ENCODE measurements at regions not wholly inside any gene's neighbourhood (a gene's known extent, or its start where the extent isn't known, plus 50 kb on each side); places are given as distances from the start of the nearest gene placed in this dataset.
A peak's percentile ranks its signal among the peaks of the same experiment; 100 is the strongest.

DNA sequence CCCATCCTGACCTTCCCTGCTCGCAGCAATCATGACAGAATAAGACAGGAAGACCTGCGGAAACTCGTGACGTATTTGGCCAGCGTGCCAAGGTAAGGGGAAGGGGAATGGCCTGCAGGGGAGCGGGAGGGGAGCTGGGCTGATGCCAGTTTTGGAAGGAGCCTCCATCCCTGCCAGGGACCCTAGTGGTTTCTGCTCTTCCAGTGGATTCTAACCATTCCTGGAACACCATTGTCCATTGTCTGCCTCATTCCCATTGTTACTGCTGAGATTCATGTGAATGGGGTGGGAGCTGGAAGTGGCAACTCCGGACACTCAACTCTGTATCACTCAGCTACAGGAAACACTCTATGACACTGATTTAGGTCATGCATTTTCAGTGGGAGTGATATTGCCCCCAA, 242.9 kb upstream of the ROPN1 start:
- Histone ChIP-seq H3K36me3 (no peaks in the 10 kb centered on the region), H3K9me3 (no peaks in the 10 kb centered on the region), H3K4me3 (no peak overlapping the region), H3K27me3 (peaks cover 17% of the 10 kb centered on the region)
- no peak for DNase-seq

DNA sequence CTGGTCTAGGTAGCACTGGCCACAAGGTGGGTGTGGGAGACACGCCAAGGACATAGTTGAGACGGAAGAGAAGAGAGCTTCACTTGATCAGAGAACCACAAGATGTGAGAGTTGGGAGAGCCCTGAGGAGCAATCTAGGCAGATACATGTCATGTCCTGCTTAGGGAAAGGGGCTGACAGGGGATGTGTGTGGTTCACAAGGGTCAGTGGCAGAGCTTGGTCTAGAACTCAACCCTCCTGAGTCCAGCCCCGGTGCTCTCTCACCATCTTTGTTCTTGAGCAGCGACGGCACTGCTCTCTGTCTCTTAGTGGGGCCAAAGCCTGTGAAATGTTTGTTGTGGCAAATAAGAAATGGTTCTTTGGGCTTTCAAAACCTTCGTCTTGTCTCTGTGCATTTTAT, 243.5 kb upstream of the ROPN1 start:
- H3K27me3 ChIP-seq, result peaks cover 15% of the 10 kb centered on the region
- no peaks in the 10 kb centered on the region for H3K36me3 ChIP-seq
- no peak overlapping the region for H3K4me3 ChIP-seq
- no peaks in the 10 kb centered on the region for H3K9me3 ChIP-seq
- no peak for DNase-seq

DNA sequence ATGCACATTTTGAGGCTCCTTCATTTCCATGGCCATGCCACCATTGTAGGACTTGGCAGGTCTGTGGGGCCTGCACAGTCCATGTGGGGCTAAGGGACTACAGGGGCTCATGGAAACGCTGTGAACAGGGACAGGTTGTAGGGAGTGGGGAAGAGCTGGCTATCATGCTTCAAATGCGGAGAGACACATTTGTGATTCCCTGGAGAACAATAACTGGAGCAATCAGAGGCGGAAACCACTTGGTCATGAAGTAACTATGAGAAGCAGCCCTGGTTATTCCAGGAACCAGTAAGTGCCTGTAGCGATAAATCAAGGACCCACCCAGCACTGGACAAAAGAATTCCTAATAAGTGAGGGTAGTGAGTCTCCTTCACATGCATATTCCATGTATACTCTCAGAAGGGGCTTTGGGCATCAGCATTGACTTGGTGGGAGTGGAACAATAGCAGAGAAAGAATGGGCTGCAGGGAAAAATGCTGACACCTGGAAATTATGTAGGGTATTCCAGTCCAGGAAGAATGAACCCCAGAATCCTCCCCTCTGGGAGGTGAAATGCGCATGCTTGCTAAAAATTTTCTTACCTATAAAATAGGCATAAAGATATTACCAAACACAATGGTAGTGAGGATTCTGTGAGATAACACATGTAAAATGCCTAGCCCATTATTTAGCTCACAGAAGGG, 251.4 kb upstream of the ROPN1 start:
- DNase-seq, result no peak
- no peaks in the 10 kb centered on the region for H3K36me3 ChIP-seq
- H3K4me3 ChIP-seq, result no peak overlapping the region
- H3K27me3 ChIP-seq, result peaks cover 2% of the 10 kb centered on the region
- H3K9me3 ChIP-seq, result no peaks in the 10 kb centered on the region

DNA sequence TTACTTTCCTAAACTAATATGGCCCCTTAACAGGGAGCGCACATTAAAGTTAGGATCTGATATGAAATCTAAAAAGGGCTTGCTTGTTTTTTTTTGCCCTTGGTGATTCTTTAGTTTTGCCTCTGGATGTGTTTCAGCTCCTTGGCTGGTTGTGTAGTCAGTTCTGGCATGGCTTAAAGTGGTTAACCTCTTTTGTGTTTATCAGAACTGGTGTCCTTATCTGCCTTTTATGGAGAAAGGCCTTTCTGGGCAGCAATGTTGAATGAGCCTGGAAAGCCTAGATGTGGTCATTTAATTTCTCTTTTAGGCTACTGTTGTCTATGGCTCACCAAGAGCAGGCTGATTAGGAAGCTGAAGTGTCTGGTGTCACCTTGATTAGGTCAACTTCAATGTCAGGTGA, 254.5 kb upstream of the ROPN1 start:
- DNase-seq, result no peak
- no peak overlapping the region for H3K4me3 ChIP-seq
- H3K9me3 ChIP-seq, result no peaks in the 10 kb centered on the region
- no peaks in the 10 kb centered on the region; the same call in none of the 2 replicates for H3K27me3 ChIP-seq
- no peaks in the 10 kb centered on the region for H3K36me3 ChIP-seq

DNA sequence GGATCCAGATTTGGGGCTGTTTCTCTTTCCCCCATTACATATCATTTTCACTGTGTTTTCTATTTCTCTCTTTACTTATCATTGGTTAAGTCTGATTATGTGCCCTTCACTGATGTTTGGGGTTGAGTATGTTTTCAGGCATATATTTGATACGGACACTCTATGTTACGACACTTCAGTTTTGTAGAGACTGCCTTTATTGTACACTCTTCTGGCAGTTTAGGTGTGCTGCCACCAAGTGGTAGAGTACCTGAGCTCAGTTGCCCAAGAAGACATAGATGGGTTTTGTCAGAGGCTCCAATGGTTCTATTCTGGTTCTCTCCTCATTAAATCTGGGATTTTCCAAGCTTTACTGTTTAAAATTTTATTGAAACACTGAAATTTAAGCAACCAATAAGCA, 255.0 kb upstream of the ROPN1 start:
- Histone ChIP-seq H3K36me3 (no peaks in the 10 kb centered on the region), H3K4me3 (no peak overlapping the region), H3K27me3 (no peaks in the 10 kb centered on the region; the same call in none of the 2 replicates), H3K9me3 (no peaks in the 10 kb centered on the region)
- DNase-seq, result no peak

DNA sequence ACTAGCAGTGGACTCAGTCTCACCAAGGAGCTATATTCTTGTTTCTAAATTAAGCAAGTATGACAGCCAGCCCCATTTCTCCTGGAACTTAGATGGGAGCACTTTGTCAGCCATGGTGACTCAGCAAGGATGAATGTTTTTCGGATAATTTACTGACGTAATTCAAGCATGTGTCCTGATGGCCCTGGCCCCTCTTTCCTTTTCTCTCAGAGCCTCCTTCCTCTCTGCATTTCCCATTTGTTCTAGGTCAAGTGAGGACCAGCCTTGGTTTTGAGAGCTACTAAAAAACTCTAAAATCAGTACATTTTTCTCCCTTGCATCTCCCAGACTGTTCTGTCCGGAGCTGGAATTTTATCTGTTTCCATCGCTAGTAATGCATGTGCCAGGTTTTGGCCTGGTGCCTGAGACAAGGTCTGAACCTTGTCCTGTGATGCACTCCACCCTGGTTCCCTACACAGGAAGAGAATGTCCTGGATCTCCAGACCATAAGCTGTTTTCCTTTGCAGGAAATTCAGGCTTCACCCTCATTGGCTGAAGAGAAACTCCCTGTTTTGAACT, 256.6 kb upstream of the ROPN1 start:
- Histone ChIP-seq H3K4me3 (no peak overlapping the region), H3K9me3 (no peaks in the 10 kb centered on the region), H3K27me3 (no peaks in the 10 kb centered on the region; the same call in 1 of the 2 replicates), H3K36me3 (no peaks in the 10 kb centered on the region)
- DNase-seq, result peak; percentile 42

DNA sequence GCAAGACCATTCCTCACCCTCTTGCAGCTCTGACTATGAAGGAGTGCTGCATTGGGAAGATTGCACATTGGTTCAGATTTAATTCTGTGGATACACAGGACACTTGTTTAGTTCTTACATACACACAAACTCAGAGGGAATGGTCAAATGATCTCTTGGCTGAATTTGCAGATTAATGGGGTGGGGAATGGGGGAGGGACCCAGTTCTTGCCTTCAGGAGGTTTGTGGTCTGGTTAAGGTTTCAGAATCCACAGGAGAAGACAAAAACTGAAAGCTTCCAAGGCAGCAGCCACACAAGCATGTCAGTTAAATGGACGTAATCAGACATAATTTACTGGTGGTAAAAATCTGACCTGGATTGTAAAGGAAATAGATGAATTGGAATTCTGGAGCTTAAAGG, 257.1 kb upstream of the ROPN1 start:
- no peak for DNase-seq

DNA sequence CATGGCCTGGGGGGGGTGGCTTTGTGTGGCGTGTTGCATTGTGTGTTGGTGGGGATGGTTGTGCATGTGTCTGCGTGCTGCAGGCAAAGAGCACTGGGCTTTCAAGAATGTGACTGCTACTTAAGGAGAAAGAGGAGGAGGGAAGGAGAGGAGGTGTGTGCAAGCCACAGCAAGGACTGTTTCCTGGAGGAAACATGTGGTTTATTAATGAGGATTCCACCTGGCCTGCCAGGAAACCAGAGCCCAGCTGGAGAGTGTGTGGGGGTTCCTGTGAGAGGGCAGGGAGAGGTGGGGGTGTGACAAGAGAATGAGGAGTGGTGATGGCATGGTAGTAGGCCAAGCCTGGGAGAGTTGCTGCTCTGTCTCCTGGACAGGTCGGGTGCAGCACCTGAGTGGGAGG, 258.1 kb upstream of the ROPN1 start:
- Histone ChIP-seq H3K9me3 (no peaks in the 10 kb centered on the region), H3K4me3 (no peak overlapping the region), H3K36me3 (no peaks in the 10 kb centered on the region), H3K27me3 (no peaks in the 10 kb centered on the region; the same call in 1 of the 2 replicates)
- DNase-seq, result no peak

More for the DNA sequence above, 257.1 kb upstream of the ROPN1 start:
- no peak overlapping the region for H3K4me3 ChIP-seq
- no peaks in the 10 kb centered on the region for H3K36me3 ChIP-seq
- no peaks in the 10 kb centered on the region; the same call in 1 of the 2 replicates for H3K27me3 ChIP-seq
- H3K9me3 ChIP-seq, result no peaks in the 10 kb centered on the region

DNA sequence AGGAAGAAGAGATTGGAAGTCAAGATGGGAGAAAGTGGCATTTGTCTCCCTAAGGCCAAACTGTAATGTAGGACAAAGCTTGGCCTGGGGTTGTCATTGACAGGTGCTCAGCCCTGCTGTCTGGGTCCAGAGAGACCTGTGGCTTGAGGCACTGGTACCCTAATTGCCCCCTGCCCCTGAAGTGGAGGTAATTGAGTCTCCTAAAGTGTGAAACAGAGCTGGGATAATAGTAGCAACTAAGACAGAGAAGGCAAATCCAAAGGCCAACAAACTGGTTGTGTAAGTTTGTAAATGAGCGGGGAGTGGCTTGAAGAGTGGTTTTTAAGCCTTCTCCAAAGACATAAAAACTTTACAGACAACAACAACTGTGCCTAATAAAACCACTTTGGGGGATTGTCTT, 264.2 kb upstream of the ROPN1 start:
- no peaks in the 10 kb centered on the region for H3K9me3 ChIP-seq
- no peak for DNase-seq
- no peaks in the 10 kb centered on the region for H3K36me3 ChIP-seq
- no peaks in the 10 kb centered on the region for H3K27me3 ChIP-seq
- no peak overlapping the region for H3K4me3 ChIP-seq

DNA sequence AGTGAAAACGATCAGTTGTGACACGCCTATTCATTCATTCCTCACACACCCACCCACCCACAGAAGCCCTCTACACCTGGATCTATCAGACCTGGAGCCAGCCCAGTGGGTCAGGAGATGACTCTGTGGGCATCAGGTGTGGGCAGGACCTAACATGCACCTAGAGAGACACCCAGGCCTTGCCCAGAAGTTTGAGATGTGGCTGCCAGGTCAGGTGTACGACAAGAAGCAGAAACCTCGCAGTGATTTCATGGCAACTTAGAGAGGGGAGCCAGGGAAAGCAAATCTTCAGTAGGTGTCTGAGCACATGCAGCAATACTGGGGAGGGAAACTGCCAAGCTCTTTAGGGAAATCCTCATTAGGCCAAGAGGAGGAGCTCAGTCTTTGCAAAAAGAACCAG, 264.7 kb upstream of the ROPN1 start:
- no peak overlapping the region for H3K4me3 ChIP-seq
- H3K9me3 ChIP-seq, result no peaks in the 10 kb centered on the region
- H3K27me3 ChIP-seq, result no peaks in the 10 kb centered on the region
- DNase-seq, result no peak
- H3K36me3 ChIP-seq, result no peaks in the 10 kb centered on the region

DNA sequence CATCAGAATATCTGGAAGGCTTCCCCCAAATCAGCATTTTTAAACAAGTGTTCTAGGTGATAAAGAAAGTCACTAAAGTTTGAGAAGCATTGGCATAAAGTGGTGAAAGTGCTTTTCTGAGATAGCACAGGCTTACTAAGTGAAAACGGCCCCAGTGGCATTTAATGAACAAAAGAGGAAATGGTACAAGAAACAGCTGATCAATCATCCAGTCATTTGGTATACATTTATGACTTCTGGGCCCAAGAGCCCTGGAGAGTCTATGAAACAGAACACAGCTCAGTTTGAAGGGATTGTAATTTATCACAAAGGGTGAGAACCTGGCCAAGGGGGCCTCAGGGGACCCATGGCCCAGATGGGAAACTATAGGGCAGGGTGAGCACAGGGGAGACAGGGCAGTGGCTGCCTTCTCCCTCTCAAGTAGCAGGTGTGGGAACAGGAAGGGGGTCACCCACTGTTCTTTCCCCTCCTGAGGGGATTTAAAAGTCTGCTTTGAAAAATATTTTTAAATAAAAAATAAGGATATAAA, 265.5 kb upstream of the ROPN1 start:
- Histone ChIP-seq H3K4me3 (no peak overlapping the region), H3K9me3 (no peaks in the 10 kb centered on the region), H3K36me3 (no peaks in the 10 kb centered on the region), H3K27me3 (no peaks in the 10 kb centered on the region)
- no peak for DNase-seq

DNA sequence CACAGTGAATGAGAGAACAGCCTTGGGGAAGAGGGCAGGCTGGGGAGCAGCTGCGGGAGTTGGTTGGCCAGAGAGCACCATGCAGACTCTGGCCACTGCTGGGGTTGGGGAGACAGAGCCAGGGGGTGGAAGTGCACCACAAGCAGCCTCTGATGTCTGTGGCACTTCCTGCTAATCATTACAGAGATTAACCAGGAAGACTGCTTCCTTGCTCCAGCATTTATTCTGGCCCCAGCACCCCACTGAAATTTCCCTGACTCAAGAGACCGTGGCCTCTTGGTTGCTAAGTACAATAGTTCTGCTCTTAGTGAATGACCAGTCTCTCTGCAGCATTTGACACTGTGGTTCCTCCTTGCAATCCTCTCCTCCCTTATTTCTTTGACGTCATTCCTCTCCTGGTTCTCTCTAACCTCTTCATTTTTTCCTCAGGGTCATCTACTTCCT, 266.2 kb upstream of the ROPN1 start:
- Histone ChIP-seq H3K36me3 (no peaks in the 10 kb centered on the region), H3K4me3 (no peak overlapping the region), H3K27me3 (no peaks in the 10 kb centered on the region), H3K9me3 (no peaks in the 10 kb centered on the region)
- DNase-seq, result no peak

DNA sequence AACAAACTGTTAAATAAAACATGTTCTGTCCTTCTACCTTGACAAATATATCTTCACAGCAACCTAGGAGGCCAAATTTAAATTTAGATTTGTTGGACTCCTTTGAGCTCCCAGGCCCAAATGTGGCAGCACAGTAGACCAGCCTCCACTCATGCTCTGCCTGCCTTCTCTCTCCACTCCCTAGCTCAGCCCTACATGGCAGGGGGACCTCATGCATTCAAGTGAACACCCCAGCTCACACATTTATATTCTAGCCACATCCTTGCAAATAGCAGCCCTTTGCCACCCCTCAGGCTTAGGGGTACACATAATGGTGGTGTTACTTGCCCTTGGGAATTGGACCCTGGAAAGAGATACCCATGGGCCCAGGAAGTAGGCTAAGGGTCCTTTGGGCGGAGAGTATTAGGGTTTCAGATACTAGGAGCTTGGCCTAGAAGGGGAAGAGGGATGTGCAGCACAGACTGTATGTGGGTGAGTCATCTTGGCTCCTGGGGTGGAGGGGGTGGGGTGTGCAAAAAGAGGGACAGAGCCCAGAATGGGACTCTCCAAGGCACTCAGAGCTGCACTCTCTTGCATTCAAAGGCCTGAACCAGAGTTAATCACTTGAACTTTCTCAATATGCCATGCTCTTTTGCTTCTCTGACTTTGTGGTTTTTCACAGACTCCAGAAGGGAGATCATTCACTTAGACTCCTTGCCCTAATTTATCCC, 268.4 kb upstream of the ROPN1 start:
- peak; percentile 85 for DNase-seq
- Histone ChIP-seq H3K4me3 (no peak overlapping the region), H3K27me3 (no peaks in the 10 kb centered on the region), H3K9me3 (no peaks in the 10 kb centered on the region), H3K36me3 (no peaks in the 10 kb centered on the region)

DNA sequence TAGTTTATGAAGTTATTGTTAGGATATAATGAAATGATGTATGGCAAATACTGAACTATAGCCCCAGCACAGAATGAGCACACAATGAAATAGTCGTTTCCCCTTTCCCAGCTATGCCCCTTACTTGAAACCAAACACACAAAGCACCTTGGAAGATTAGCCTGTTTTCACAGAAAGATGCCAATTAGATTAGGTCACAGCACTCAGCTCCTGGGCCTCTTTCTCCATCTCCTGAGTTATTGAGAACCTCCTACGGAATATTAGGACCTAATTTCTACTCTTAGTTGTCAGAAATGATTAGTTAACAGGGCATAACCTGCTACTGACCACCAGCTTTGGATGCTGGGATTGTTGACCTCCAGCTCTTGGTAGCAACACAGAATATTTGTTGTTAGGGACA, 269.4 kb upstream of the ROPN1 start:
- Histone ChIP-seq H3K36me3 (no peaks in the 10 kb centered on the region), H3K9me3 (no peaks in the 10 kb centered on the region), H3K4me3 (no peak overlapping the region), H3K27me3 (no peaks in the 10 kb centered on the region)
- no peak for DNase-seq

DNA sequence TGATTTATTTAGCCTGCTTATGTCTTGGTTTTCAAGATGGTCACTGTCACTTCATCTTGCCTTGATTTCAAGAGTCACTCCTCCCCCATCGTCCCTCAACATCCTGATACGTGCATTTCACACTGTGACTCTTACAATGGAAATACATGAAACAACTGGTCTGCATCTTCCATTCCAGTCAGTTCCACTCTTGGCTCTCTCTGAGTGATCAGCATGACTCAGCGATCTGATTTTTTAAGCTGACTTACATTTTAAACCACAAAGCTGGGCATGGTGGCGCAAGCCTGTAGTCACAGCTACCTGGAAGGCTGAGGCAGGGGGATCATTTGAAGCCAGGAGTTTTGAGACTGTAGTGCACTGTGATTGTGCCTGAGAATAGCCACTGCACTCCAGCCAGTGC, 271.2 kb upstream of the ROPN1 start:
- Histone ChIP-seq H3K4me3 (no peak overlapping the region), H3K27me3 (no peaks in the 10 kb centered on the region), H3K9me3 (no peaks in the 10 kb centered on the region), H3K36me3 (no peaks in the 10 kb centered on the region)
- DNase-seq, result peak; percentile 78

DNA sequence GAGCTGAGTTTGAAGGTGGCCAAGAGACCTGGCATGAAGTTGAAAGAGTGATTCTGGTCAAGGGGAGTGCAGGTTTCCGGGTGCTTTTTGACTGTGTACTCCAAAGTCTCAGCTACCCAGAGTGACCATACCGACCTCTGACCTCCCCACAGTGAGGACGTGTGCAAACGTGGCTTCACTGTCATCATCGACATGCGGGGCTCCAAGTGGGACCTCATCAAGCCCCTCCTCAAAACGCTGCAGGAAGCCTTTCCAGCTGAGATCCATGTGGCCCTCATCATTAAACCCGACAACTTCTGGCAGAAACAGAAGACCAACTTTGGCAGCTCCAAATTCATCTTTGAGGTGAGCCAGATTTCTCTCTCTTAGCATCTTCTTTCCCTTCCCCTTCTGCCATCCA, 272.4 kb upstream of the ROPN1 start:
- H3K4me3 ChIP-seq, result no peak overlapping the region
- H3K9me3 ChIP-seq, result no peaks in the 10 kb centered on the region
- H3K36me3 ChIP-seq, result no peaks in the 10 kb centered on the region
- DNase-seq, result no peak
- H3K27me3 ChIP-seq, result no peaks in the 10 kb centered on the region

DNA sequence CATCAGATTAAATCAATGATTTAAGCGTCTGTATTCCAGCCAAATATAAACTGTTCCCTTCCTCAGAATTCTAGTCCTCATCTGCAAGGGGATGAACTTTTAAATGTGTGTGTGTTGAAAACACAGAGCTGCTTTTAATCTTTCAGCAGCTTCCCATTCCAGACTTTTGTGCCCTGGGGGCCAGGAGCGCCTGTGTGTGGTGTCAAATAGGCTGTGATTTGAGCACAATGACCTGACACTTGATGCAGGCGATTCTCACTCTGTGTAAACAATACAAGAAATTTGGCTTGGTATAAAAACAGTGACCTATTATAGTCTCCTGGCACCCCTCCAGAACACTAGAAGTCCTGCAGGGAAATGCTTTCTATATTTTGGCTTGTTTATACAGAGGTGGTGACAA, 274.6 kb upstream of the ROPN1 start:
- Histone ChIP-seq H3K9me3 (no peaks in the 10 kb centered on the region), H3K36me3 (no peaks in the 10 kb centered on the region), H3K4me3 (no peak overlapping the region), H3K27me3 (no peaks in the 10 kb centered on the region)
- no peak for DNase-seq

DNA sequence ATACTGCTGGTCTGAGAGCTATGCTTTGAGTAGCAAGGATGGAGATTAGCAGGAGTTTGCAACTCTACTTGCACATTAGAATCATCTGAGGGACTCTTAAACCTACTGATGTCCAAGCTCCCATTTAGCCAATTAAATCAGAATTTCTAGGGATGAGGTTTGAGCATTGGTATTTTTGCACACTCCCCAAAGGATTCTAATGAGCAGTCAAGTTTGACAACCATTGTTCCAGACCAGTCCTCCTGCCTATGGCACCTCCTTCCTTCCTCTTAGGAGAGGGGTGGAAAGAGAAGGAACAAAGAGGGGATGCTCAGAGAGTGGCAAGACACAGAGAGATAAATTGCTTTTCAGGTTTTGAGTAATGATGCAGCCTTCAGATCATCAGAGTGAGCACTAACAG, 275.5 kb upstream of the ROPN1 start:
- no peak overlapping the region for H3K4me3 ChIP-seq
- no peaks in the 10 kb centered on the region for H3K27me3 ChIP-seq
- no peak for DNase-seq
- no peaks in the 10 kb centered on the region for H3K36me3 ChIP-seq
- H3K9me3 ChIP-seq, result no peaks in the 10 kb centered on the region
